ENCODE measurements at regions not wholly inside any gene's neighbourhood (a gene's known extent, or its start where the extent isn't known, plus 50 kb on each side); places are given as distances from the start of the nearest gene placed in this dataset.

DNA sequence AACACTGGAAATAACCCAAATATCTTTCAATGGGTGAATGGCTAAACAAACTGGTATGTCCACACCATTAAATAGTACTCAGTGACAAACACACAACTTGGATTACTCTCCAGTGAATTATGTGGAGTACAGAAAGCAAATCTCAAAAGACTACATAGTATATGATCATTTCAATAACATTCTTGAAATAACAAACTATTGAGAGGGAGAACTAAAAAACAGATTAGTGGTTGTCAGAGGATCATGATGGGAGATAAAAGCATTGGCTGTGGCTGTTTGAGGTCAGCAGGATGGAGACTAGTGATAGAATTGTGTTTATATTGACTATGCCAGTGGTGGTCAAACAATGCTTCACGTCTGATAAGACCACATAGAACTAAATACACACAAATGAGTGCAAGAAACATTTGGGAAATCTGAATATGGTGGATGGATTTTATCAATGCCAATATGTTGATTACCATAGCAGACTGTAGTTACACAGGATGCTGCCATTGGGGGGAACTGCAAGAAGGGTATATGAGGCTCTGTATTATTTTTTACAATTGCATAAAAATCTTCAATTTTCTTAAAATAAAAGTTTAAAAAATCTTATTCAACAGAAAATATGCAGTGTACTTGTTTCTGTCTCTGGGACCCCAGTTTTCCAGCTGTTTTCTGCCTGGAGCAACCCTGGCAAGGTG lies 242.0 kb downstream of the TBXT start:
- ChIA-PET CTCF (no interaction called here), POLR2A (no interaction called here)
- H3K4me1 Mint-ChIP-seq, result peaks cover 13% of the 10 kb centered on the region
- DNase-seq (ENCODE audit: low spot score) (no peak), ATAC-seq (no peak)
- H3K36me3 Mint-ChIP-seq, result no peaks in the 10 kb centered on the region
- TF ChIP-seq FOXP4 (CRISPR knock-in tag; IDR thresholded peaks at IDR 0.05) (no peak), FOXK1 (CRISPR knock-in tag; IDR thresholded peaks at IDR 0.05) (no peak), MXD4 (CRISPR knock-in tag; IDR thresholded peaks at IDR 0.05; ENCODE audit: borderline replicate concordance) (no peak), SMAD3 (CRISPR knock-in tag; IDR thresholded peaks at IDR 0.05; ENCODE audit: borderline replicate concordance) (no peak), E2F5 (CRISPR knock-in tag; IDR thresholded peaks at IDR 0.05) (no peak), SP1 (CRISPR knock-in tag; conservative IDR thresholded peaks at IDR 0.05) (no peak), KAT7 (CRISPR knock-in tag; IDR thresholded peaks at IDR 0.05; ENCODE audit: borderline replicate concordance) (no peak), CREB1 (CRISPR knock-in tag; IDR thresholded peaks at IDR 0.05) (no peak)
- TF ChIP-seq, protein P1, sequence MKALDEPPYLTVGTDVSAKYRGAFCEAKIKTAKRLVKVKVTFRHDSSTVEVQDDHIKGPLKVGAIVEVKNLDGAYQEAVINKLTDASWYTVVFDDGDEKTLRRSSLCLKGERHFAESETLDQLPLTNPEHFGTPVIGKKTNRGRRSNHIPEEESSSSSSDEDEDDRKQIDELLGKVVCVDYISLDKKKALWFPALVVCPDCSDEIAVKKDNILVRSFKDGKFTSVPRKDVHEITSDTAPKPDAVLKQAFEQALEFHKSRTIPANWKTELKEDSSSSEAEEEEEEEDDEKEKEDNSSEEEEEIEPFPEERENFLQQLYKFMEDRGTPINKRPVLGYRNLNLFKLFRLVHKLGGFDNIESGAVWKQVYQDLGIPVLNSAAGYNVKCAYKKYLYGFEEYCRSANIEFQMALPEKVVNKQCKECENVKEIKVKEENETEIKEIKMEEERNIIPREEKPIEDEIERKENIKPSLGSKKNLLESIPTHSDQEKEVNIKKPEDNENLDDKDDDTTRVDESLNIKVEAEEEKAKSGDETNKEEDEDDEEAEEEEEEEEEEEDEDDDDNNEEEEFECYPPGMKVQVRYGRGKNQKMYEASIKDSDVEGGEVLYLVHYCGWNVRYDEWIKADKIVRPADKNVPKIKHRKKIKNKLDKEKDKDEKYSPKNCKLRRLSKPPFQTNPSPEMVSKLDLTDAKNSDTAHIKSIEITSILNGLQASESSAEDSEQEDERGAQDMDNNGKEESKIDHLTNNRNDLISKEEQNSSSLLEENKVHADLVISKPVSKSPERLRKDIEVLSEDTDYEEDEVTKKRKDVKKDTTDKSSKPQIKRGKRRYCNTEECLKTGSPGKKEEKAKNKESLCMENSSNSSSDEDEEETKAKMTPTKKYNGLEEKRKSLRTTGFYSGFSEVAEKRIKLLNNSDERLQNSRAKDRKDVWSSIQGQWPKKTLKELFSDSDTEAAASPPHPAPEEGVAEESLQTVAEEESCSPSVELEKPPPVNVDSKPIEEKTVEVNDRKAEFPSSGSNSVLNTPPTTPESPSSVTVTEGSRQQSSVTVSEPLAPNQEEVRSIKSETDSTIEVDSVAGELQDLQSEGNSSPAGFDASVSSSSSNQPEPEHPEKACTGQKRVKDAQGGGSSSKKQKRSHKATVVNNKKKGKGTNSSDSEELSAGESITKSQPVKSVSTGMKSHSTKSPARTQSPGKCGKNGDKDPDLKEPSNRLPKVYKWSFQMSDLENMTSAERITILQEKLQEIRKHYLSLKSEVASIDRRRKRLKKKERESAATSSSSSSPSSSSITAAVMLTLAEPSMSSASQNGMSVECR (CRISPR knock-in tag; IDR thresholded peaks at IDR 0.05; ENCODE audit: borderline replicate concordance), result no peak
- TF ChIP-seq, protein P2, sequence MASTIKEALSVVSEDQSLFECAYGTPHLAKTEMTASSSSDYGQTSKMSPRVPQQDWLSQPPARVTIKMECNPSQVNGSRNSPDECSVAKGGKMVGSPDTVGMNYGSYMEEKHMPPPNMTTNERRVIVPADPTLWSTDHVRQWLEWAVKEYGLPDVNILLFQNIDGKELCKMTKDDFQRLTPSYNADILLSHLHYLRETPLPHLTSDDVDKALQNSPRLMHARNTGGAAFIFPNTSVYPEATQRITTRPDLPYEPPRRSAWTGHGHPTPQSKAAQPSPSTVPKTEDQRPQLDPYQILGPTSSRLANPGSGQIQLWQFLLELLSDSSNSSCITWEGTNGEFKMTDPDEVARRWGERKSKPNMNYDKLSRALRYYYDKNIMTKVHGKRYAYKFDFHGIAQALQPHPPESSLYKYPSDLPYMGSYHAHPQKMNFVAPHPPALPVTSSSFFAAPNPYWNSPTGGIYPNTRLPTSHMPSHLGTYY (CRISPR knock-in tag; IDR thresholded peaks at IDR 0.05), result no peak
- TF ChIP-seq, protein P3, sequence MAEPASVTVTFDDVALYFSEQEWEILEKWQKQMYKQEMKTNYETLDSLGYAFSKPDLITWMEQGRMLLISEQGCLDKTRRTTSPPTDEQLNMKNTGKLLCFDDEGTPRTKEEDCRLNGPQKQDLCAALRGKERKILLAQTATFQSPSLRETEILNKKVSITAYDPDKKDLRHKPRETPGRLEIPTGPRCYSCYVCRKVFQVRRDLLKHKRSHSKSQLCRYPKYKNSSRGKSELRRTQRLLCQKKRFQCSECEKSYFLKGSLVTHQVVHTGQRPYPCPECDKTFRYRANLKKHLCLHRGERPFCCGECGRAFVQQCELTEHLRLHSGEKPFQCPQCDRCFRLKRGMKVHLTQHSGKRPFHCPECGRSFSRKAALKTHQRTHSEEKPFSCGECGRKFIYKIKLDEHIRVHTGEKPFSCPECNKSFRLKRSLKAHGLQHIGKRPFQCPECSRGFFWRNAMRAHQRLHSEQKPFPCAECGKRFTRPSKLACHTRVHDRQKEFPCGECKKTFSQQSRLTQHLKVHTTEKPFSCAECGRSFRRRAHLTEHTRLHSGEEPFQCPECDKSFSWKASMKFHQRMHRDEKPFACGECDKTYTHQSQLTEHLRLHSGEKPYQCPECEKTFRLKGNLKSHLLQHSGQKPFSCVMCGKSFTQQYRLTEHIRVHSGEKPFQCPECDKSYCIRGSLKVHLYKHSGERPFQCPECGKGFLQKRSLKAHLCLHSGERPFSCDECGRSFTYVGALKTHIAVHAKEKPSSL (CRISPR knock-in tag; conservative IDR thresholded peaks at IDR 0.05), result no peak
- TF ChIP-seq, protein P4, sequence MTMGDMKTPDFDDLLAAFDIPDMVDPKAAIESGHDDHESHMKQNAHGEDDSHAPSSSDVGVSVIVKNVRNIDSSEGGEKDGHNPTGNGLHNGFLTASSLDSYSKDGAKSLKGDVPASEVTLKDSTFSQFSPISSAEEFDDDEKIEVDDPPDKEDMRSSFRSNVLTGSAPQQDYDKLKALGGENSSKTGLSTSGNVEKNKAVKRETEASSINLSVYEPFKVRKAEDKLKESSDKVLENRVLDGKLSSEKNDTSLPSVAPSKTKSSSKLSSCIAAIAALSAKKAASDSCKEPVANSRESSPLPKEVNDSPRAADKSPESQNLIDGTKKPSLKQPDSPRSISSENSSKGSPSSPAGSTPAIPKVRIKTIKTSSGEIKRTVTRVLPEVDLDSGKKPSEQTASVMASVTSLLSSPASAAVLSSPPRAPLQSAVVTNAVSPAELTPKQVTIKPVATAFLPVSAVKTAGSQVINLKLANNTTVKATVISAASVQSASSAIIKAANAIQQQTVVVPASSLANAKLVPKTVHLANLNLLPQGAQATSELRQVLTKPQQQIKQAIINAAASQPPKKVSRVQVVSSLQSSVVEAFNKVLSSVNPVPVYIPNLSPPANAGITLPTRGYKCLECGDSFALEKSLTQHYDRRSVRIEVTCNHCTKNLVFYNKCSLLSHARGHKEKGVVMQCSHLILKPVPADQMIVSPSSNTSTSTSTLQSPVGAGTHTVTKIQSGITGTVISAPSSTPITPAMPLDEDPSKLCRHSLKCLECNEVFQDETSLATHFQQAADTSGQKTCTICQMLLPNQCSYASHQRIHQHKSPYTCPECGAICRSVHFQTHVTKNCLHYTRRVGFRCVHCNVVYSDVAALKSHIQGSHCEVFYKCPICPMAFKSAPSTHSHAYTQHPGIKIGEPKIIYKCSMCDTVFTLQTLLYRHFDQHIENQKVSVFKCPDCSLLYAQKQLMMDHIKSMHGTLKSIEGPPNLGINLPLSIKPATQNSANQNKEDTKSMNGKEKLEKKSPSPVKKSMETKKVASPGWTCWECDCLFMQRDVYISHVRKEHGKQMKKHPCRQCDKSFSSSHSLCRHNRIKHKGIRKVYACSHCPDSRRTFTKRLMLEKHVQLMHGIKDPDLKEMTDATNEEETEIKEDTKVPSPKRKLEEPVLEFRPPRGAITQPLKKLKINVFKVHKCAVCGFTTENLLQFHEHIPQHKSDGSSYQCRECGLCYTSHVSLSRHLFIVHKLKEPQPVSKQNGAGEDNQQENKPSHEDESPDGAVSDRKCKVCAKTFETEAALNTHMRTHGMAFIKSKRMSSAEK (CRISPR knock-in tag; IDR thresholded peaks at IDR 0.05; ENCODE audit: borderline replicate concordance), result no peak
- no peak overlapping the region for H3K27ac Mint-ChIP-seq
- no peak overlapping the region for H3K4me3 Mint-ChIP-seq
- peaks cover 12% of the 10 kb centered on the region for H3K9me3 Mint-ChIP-seq
- 0 out of 2 replicates have a peak, but pooled peaks cover 2% of the 10 kb centered on the region for H3K27me3 Mint-ChIP-seq (ENCODE audit: low read depth)
